ENCODE measurements at regions not wholly inside any gene's neighbourhood (a gene's known extent, or its start where the extent isn't known, plus 50 kb on each side); places are given as distances from the start of the nearest gene placed in this dataset.

DNA sequence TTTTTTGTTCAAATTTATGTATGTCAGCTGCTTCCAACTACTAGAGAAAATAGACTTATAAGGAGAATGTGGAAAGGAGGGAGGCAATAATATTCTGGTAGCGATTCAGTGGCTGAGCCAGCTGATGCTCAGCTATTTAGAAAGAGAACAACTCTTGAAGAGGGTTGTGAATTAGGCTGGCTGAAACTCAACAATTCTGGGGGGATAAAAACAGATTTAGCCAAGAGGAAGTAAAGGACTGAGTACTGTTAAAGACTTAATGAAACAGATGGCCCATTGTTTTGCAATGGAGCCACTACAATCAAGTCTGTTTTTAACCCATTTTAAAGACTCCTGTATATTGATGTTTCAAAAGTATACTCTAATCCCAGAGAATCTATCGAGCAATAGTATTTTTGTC is 1058.9 kb downstream of the C4orf33 start (continued):
- TF ChIP-seq, protein P1, sequence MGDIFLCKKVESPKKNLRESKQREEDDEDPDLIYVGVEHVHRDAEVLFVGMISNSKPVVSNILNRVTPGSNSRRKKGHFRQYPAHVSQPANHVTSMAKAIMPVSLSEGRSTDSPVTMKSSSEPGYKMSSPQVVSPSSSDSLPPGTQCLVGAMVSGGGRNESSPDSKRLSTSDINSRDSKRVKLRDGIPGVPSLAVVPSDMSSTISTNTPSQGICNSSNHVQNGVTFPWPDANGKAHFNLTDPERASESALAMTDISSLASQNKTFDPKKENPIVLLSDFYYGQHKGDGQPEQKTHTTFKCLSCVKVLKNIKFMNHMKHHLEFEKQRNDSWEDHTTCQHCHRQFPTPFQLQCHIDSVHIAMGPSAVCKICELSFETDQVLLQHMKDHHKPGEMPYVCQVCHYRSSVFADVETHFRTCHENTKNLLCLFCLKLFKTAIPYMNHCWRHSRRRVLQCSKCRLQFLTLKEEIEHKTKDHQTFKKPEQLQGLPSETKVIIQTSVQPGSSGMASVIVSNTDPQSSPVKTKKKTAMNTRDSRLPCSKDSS (IDR thresholded peaks at IDR 0.05; ENCODE audit: low read depth, partially characterized antibody) = no peak
- TF ChIP-seq, protein P2, sequence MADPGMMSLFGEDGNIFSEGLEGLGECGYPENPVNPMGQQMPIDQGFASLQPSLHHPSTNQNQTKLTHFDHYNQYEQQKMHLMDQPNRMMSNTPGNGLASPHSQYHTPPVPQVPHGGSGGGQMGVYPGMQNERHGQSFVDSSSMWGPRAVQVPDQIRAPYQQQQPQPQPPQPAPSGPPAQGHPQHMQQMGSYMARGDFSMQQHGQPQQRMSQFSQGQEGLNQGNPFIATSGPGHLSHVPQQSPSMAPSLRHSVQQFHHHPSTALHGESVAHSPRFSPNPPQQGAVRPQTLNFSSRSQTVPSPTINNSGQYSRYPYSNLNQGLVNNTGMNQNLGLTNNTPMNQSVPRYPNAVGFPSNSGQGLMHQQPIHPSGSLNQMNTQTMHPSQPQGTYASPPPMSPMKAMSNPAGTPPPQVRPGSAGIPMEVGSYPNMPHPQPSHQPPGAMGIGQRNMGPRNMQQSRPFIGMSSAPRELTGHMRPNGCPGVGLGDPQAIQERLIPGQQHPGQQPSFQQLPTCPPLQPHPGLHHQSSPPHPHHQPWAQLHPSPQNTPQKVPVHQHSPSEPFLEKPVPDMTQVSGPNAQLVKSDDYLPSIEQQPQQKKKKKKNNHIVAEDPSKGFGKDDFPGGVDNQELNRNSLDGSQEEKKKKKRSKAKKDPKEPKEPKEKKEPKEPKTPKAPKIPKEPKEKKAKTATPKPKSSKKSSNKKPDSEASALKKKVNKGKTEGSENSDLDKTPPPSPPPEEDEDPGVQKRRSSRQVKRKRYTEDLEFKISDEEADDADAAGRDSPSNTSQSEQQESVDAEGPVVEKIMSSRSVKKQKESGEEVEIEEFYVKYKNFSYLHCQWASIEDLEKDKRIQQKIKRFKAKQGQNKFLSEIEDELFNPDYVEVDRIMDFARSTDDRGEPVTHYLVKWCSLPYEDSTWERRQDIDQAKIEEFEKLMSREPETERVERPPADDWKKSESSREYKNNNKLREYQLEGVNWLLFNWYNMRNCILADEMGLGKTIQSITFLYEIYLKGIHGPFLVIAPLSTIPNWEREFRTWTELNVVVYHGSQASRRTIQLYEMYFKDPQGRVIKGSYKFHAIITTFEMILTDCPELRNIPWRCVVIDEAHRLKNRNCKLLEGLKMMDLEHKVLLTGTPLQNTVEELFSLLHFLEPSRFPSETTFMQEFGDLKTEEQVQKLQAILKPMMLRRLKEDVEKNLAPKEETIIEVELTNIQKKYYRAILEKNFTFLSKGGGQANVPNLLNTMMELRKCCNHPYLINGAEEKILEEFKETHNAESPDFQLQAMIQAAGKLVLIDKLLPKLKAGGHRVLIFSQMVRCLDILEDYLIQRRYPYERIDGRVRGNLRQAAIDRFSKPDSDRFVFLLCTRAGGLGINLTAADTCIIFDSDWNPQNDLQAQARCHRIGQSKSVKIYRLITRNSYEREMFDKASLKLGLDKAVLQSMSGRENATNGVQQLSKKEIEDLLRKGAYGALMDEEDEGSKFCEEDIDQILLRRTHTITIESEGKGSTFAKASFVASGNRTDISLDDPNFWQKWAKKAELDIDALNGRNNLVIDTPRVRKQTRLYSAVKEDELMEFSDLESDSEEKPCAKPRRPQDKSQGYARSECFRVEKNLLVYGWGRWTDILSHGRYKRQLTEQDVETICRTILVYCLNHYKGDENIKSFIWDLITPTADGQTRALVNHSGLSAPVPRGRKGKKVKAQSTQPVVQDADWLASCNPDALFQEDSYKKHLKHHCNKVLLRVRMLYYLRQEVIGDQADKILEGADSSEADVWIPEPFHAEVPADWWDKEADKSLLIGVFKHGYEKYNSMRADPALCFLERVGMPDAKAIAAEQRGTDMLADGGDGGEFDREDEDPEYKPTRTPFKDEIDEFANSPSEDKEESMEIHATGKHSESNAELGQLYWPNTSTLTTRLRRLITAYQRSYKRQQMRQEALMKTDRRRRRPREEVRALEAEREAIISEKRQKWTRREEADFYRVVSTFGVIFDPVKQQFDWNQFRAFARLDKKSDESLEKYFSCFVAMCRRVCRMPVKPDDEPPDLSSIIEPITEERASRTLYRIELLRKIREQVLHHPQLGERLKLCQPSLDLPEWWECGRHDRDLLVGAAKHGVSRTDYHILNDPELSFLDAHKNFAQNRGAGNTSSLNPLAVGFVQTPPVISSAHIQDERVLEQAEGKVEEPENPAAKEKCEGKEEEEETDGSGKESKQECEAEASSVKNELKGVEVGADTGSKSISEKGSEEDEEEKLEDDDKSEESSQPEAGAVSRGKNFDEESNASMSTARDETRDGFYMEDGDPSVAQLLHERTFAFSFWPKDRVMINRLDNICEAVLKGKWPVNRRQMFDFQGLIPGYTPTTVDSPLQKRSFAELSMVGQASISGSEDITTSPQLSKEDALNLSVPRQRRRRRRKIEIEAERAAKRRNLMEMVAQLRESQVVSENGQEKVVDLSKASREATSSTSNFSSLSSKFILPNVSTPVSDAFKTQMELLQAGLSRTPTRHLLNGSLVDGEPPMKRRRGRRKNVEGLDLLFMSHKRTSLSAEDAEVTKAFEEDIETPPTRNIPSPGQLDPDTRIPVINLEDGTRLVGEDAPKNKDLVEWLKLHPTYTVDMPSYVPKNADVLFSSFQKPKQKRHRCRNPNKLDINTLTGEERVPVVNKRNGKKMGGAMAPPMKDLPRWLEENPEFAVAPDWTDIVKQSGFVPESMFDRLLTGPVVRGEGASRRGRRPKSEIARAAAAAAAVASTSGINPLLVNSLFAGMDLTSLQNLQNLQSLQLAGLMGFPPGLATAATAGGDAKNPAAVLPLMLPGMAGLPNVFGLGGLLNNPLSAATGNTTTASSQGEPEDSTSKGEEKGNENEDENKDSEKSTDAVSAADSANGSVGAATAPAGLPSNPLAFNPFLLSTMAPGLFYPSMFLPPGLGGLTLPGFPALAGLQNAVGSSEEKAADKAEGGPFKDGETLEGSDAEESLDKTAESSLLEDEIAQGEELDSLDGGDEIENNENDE (IDR thresholded peaks at IDR 0.05; ENCODE audit: low read depth, low read length) = no peak
- no peak for TF ChIP-seq KAT8 (IDR thresholded peaks at IDR 0.05; ENCODE audit: low read depth)
- no peak for TF ChIP-seq SRF (CRISPR knock-in tag; IDR thresholded peaks at IDR 0.05)
- TF ChIP-seq RBM22 (IDR thresholded peaks at IDR 0.05; ENCODE audit: low read depth, low read length, poor library complexity, severe bottlenecking) = no peak
